ENCODE measurements at regions not wholly inside any gene's neighbourhood (a gene's known extent, or its start where the extent isn't known, plus 50 kb on each side); places are given as distances from the start of the nearest gene placed in this dataset.

DNA sequence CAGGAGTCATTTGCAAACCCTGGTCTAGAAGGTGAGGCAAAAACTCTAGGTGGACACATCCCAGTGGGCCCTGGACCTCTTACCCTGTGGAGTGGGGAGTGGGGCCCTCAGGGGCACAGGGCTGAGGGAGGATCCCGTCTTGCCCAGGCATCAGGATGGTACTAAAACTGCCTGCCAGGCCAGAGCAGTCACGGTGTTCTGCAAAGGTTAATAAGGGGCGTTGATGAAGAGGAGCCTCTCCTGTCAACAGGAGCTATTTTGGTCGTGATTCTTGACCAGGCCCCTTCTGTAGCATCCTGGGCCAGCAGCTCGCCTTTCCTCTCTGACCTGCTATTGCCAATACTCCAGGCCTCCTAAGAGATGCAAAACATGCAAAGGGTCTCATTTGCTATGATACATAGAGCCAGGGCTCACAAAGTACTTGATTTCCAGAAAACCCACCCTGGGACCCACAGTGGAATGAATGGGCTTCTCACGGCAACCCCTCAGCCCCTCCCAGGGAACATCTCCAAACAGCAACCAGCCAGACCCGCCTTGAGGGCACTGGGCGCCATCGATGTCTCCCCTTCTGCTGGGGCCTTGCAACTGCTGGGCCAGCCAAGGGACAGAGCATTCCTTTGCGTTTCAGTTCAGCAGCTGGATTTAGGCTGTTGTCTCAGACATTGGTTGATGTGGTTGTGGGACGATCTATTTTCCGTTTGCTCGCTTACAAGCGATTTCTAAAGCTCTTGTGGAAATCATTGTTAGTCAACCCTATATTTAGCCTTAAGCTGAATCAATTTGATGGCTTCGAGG, 111.1 kb downstream of the PDCL3 start:
- Histone ChIP-seq H2AFZ (no peak overlapping the region), H3K36me3 (replicated peaks; ENCODE audit: insufficient read depth, low read depth) (no peaks in the 10 kb centered on the region), H3K9me3 (ENCODE audit: low read depth) (no peaks in the 10 kb centered on the region), H3K4me1 (ENCODE audit: insufficient read depth) (no peaks in the 10 kb centered on the region), H4K20me1 (ENCODE audit: insufficient read depth, poor library complexity, severe bottlenecking) (no peaks in the 10 kb centered on the region), H3K79me2 (no peaks in the 10 kb centered on the region), H3K27ac (no peak overlapping the region), H3K27me3 (no peaks in the 10 kb centered on the region), H3K4me3 (no peak overlapping the region), H3K4me2 (no peak overlapping the region), H3K9me2 (replicated peaks; ENCODE audit: insufficient read depth) (no peaks in the 10 kb centered on the region)
- WGBS (ENCODE audit: low lambda C conversion rate, missing lambda C conversion rate): 91% methylated on average over 15 of the region's 15 CpGs
- no peak for DNase-seq (ENCODE audit: low spot score)
- no peak for TF ChIP-seq EZH2phosphoT487 (IDR thresholded peaks at IDR 0.05; ENCODE audit: low read depth, severe bottlenecking, unreplicated experiment)
- TF ChIP-seq, protein P1, sequence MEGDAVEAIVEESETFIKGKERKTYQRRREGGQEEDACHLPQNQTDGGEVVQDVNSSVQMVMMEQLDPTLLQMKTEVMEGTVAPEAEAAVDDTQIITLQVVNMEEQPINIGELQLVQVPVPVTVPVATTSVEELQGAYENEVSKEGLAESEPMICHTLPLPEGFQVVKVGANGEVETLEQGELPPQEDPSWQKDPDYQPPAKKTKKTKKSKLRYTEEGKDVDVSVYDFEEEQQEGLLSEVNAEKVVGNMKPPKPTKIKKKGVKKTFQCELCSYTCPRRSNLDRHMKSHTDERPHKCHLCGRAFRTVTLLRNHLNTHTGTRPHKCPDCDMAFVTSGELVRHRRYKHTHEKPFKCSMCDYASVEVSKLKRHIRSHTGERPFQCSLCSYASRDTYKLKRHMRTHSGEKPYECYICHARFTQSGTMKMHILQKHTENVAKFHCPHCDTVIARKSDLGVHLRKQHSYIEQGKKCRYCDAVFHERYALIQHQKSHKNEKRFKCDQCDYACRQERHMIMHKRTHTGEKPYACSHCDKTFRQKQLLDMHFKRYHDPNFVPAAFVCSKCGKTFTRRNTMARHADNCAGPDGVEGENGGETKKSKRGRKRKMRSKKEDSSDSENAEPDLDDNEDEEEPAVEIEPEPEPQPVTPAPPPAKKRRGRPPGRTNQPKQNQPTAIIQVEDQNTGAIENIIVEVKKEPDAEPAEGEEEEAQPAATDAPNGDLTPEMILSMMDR (IDR thresholded peaks at IDR 0.05; ENCODE audit: poor library complexity): no peak
- TF ChIP-seq EZH2 (IDR thresholded peaks at IDR 0.05; ENCODE audit: borderline replicate concordance): no peak

DNA sequence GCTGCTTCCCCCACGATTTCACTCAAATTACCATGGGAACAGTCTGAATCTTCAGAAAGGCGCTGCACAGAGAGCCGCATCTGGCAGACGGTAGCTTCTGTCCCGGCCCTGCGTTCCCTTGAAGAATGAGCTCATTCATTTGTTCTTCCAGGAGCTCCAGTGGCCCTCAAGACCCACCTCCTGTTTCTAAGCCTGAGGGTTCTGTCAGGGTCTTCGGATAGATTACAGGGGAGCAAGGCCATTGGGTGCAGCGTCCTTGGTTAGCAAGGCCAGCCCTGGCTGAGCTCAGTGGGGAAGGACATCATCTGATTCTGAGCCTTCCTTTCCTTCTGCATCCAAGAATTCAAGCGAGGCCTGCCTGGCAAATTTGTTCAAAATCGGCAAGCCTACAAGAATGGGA, 111.9 kb downstream of the PDCL3 start:
- DNase-seq (ENCODE audit: low spot score): no peak
- H2AFZ ChIP-seq: no peak overlapping the region
- 93% methylated on average over 10 of the region's 10 CpGs for WGBS (ENCODE audit: low lambda C conversion rate, missing lambda C conversion rate)
- H3K4me1 ChIP-seq (ENCODE audit: insufficient read depth): no peaks in the 10 kb centered on the region
- H3K36me3 ChIP-seq (replicated peaks; ENCODE audit: insufficient read depth, low read depth): no peaks in the 10 kb centered on the region
- no peaks in the 10 kb centered on the region for H4K20me1 ChIP-seq (ENCODE audit: insufficient read depth, poor library complexity, severe bottlenecking)
- no peaks in the 10 kb centered on the region for H3K79me2 ChIP-seq
- H3K4me2 ChIP-seq: no peak overlapping the region
- TF ChIP-seq, protein P1 (IDR thresholded peaks at IDR 0.05; ENCODE audit: poor library complexity): no peak
- no peak for TF ChIP-seq EZH2phosphoT487 (IDR thresholded peaks at IDR 0.05; ENCODE audit: low read depth, severe bottlenecking, unreplicated experiment)
- no peak for TF ChIP-seq EZH2 (IDR thresholded peaks at IDR 0.05; ENCODE audit: borderline replicate concordance)
- no peaks in the 10 kb centered on the region for H3K9me3 ChIP-seq (ENCODE audit: low read depth)
- no peaks in the 10 kb centered on the region for H3K27me3 ChIP-seq
- no peaks in the 10 kb centered on the region for H3K9me2 ChIP-seq (replicated peaks; ENCODE audit: insufficient read depth)
- no peak overlapping the region for H3K27ac ChIP-seq
- no peak overlapping the region for H3K4me3 ChIP-seq

DNA sequence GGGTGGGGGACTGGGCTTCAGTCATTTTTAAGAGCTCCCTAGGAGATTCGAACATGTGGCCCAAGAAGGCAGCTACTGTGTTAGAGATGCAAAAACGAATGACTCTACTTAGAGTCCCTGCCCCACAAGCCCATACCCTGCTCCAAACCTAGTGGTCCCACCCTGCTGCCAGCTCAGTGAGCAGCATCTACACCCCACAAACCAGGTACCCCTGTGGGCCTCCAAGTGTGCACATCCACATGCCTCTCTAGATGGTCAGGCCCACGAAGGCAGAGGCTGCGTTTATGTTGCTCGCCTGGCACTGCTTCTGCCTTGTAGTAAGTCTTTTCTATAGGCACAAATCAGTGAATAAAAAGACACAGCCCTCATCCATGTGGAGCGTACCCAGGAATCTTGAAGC, 112.6 kb downstream of the PDCL3 start:
- H3K4me3 ChIP-seq: no peak overlapping the region
- H3K4me2 ChIP-seq: no peak overlapping the region
- no peak overlapping the region for H3K27ac ChIP-seq
- H2AFZ ChIP-seq: no peak overlapping the region
- 92% methylated on average over 6 of the region's 6 CpGs for WGBS (ENCODE audit: low lambda C conversion rate, missing lambda C conversion rate)
- no peaks in the 10 kb centered on the region for H3K27me3 ChIP-seq
- no peaks in the 10 kb centered on the region for H3K36me3 ChIP-seq (replicated peaks; ENCODE audit: insufficient read depth, low read depth)
- TF ChIP-seq EZH2 (IDR thresholded peaks at IDR 0.05; ENCODE audit: borderline replicate concordance) (no peak), EZH2phosphoT487 (IDR thresholded peaks at IDR 0.05; ENCODE audit: low read depth, severe bottlenecking, unreplicated experiment) (no peak)
- TF ChIP-seq, protein P1 (IDR thresholded peaks at IDR 0.05; ENCODE audit: poor library complexity): no peak
- H3K79me2 ChIP-seq: no peaks in the 10 kb centered on the region
- no peaks in the 10 kb centered on the region for H4K20me1 ChIP-seq (ENCODE audit: insufficient read depth, poor library complexity, severe bottlenecking)
- no peaks in the 10 kb centered on the region for H3K9me2 ChIP-seq (replicated peaks; ENCODE audit: insufficient read depth)
- no peaks in the 10 kb centered on the region for H3K4me1 ChIP-seq (ENCODE audit: insufficient read depth)
- no peak for DNase-seq (ENCODE audit: low spot score)
- H3K9me3 ChIP-seq (ENCODE audit: low read depth): no peaks in the 10 kb centered on the region
